ENCODE measurements at regions not wholly inside any gene's neighbourhood (a gene's known extent, or its start where the extent isn't known, plus 50 kb on each side); places are given as distances from the start of the nearest gene placed in this dataset.

DNA sequence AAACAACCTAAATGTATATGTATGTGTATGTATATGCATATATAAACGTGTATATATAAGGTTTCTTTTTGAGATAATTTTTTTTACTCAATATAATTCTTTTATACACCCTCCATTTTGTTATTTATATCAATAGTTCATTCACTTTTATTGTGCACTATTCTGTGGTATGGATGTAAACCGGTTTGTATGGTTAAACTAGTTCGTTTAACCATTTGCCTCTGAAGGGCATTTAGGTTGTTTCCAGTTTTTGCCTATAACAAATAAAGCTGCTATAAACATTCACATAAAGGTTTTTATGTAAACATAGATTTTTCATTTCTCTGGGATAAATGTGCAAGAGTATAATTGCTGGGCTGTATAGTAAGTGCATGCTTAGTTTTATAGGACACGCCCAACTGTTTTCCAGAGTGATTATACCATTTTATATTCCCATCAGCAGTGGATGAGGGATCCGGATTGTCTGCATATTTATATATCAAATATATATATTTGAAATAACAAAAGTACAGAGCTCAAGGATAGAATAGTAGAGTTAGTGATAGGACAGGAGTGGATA lies 380.3 kb downstream of the TSHZ3 start:
- Histone ChIP-seq H2BK12ac (ENCODE audit: insufficient read length, low read depth, low read length) (no peak overlapping the region), H3K4me1 (ENCODE audit: insufficient read depth, low read length) (no peaks in the 10 kb centered on the region), H2BK120ac (ENCODE audit: low read depth, low read length, poor library complexity, severe bottlenecking) (no peak overlapping the region), H3T11ph (ENCODE audit: low read length) (no peak overlapping the region), H3K9me3 (ENCODE audit: control insufficient read depth, low read depth, low read length) (no peaks in the 10 kb centered on the region), H3K23me2 (ENCODE audit: insufficient read length, low read depth, low read length, poor library complexity, severe bottlenecking) (no peaks in the 10 kb centered on the region), H3K27ac (ENCODE audit: insufficient read length, low read depth, low read length) (no peak overlapping the region), H3K79me2 (ENCODE audit: insufficient read depth, low read length) (no peaks in the 10 kb centered on the region), H3K56ac (ENCODE audit: insufficient read length, low read depth, low read length) (no peak overlapping the region), H2BK15ac (ENCODE audit: low read depth, low read length) (no peak overlapping the region), H4K8ac (replicated peaks; ENCODE audit: insufficient read length, low read depth, low read length) (no peak overlapping the region), H4K91ac (ENCODE audit: insufficient read length, low read depth, low read length) (no peak overlapping the region), H3K18ac (ENCODE audit: insufficient read length, low read depth, low read length) (no peak overlapping the region), H3K79me1 (ENCODE audit: insufficient read depth, low read depth, low read length, poor library complexity, severe bottlenecking) (no peaks in the 10 kb centered on the region), H2BK20ac (ENCODE audit: low read depth, low read length, poor library complexity, severe bottlenecking) (no peak overlapping the region), H4K5ac (ENCODE audit: insufficient read length, low read depth, low read length) (no peak overlapping the region), H2AFZ (ENCODE audit: low read length) (no peak overlapping the region), H3K27me3 (ENCODE audit: insufficient read depth, low read length) (no peaks in the 10 kb centered on the region), H3K4me2 (ENCODE audit: insufficient read depth, insufficient read length, low read length) (no peak overlapping the region), H4K20me1 (ENCODE audit: control insufficient read depth, insufficient read depth, insufficient read length) (no peaks in the 10 kb centered on the region), H3K9ac (ENCODE audit: extremely low read depth, insufficient read length, low read length) (no peak overlapping the region), H2AK5ac (ENCODE audit: insufficient read length, low read length) (no peak overlapping the region), H2BK5ac (ENCODE audit: insufficient read length, low read length) (no peak overlapping the region), H3K14ac (ENCODE audit: insufficient read depth, low read length) (no peak overlapping the region), H3K23ac (ENCODE audit: insufficient read length, low read depth, low read length) (no peak overlapping the region), H3K4ac (ENCODE audit: low read depth, low read length) (no peak overlapping the region)
- no CpG with 5 or more reads among the region's 5 CpGs for WGBS (ENCODE audit: extremely low coverage, insufficient read length, low lambda C conversion rate)
- Mint-ChIP-seq H3K9me3 (peaks cover 0 to 2% of the 10 kb centered on the region in 2 experiments; a peak in 4 of 5 replicates), H3K4me1 (no peaks in the 10 kb centered on the region), H3K27ac (no peak overlapping the region), H3K36me3 (ENCODE audit: insufficient read depth in 1 of 3, low read depth in 3 of 3) (peaks cover 0 to 1% (median 0%) of the 10 kb centered on the region in 3 experiments; a peak in 1 of 7 replicates), H3K27me3 (ENCODE audit: low read depth) (no peaks in the 10 kb centered on the region; the same call in 1 of the 2 replicates), H3K4me3 (no peak overlapping the region)
- DNase-seq, result no peak
- TF ChIP-seq, protein P1, sequence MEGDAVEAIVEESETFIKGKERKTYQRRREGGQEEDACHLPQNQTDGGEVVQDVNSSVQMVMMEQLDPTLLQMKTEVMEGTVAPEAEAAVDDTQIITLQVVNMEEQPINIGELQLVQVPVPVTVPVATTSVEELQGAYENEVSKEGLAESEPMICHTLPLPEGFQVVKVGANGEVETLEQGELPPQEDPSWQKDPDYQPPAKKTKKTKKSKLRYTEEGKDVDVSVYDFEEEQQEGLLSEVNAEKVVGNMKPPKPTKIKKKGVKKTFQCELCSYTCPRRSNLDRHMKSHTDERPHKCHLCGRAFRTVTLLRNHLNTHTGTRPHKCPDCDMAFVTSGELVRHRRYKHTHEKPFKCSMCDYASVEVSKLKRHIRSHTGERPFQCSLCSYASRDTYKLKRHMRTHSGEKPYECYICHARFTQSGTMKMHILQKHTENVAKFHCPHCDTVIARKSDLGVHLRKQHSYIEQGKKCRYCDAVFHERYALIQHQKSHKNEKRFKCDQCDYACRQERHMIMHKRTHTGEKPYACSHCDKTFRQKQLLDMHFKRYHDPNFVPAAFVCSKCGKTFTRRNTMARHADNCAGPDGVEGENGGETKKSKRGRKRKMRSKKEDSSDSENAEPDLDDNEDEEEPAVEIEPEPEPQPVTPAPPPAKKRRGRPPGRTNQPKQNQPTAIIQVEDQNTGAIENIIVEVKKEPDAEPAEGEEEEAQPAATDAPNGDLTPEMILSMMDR (conservative IDR thresholded peaks at IDR 0.05), result no peak

All from H9 (cell line).